ENCODE measurements at regions not wholly inside any gene's neighbourhood (a gene's known extent, or its start where the extent isn't known, plus 50 kb on each side); places are given as distances from the start of the nearest gene placed in this dataset.
"Not testable (repeated sequence)": the region's sequence is repeated elsewhere in the genome, so short reads cannot be mapped to it uniquely, and the experiment has no call there.

DNA sequence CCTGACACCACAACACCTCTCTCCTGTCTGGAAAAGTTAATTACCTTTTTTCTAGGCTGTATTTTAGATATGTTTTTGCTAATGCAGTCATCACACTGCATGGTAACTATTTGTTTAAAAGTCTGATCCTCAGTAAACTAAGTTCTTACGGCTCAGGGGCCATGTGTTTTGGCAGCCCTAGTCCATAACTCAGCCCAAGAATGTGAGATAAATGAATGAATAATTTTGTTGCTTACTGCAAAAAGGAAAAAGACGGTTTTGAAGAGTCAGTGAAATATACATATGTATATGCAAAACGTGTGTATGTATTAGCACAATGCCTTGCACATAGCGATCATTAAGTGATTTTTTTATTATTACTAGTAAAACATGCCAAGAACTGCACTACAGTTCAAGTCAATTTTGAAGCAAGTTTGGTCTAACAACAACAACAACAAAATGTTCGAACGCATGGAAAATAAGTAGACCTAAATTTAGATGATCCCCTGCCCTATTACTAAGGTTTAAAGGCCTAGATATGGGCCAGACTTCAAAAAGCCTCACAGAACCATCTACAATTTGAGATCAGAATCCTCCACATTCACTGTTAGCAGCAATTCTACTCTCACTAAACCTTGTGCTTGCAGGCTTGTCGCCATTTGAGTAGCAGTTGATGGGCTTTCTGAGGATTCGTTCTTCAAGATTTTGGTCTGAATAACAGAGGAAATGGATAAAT, 140.0 kb downstream of the NDUFA12 start:
- DNase-seq (no peak), ATAC-seq (no peak)
- intact Hi-C loops (cut with micrococcal nuclease): no loop called here

DNA sequence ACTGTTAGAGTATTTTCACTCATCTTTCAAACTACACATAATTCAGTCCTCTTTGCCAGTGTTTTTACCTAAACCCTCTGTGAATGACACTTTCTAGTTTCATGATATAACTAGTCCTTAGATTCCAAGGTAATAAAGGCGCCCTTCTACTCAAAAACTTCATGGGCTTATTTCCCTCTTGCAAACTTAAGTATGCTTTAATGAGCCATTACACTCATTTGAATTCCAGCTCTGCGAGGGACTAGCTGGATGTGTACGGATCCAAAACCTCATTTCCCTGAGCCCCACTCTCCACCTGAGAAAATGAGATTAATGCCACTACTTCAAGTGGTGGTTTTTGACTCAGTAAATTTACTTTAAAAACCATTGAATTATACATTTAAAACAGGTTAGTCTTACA, 141.1 kb downstream of the NDUFA12 start:
- DNase-seq: no peak
- no peak for ATAC-seq
- intact Hi-C loops (cut with micrococcal nuclease): no loop called here

DNA sequence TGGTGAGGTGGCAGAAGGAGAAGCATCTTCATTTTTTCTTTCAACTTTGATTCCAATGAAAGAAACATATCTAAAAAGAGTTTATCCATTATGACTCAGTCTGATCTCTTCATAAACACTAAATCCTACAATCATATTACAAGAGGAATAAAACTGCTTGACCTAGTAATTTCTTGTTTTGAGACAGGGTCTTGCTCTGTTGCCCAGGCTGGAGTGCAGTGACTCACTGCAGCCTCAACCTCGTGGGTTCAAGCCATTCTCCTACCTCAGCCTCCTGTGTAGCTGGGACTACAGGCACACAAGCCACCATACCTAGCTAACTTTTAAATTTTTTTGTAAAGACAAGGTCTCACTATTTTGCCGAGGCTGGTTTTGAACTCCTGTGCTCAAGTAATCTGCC, 147.2 kb downstream of the NDUFA12 start:
- ATAC-seq: no peak

DNA sequence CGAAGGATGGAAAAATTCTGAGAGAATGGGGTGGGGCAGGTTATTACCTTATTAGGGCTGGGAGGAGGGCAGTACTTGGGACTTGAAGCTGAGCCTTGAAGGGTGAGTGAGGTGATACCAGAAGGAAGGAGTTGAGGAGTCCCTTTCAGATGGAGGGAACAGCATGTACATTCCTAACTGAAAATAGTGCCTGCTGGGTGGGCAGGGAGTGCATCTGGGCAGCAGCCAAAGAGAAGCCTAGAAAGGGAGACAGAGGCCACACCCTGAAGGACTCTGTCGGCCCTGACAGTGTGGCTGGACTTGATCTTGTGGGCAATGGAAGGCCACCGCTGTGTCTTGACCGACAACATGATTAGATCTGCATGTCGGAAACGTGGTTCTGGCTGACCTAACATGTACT, 147.6 kb downstream of the NDUFA12 start:
- no peak for ATAC-seq
- intact Hi-C loops (cut with micrococcal nuclease): no loop called here
- DNase-seq: no peak

More for the DNA sequence above, 147.2 kb downstream of the NDUFA12 start:
- no peak for DNase-seq
- intact Hi-C loops (cut with micrococcal nuclease): no loop called here

DNA sequence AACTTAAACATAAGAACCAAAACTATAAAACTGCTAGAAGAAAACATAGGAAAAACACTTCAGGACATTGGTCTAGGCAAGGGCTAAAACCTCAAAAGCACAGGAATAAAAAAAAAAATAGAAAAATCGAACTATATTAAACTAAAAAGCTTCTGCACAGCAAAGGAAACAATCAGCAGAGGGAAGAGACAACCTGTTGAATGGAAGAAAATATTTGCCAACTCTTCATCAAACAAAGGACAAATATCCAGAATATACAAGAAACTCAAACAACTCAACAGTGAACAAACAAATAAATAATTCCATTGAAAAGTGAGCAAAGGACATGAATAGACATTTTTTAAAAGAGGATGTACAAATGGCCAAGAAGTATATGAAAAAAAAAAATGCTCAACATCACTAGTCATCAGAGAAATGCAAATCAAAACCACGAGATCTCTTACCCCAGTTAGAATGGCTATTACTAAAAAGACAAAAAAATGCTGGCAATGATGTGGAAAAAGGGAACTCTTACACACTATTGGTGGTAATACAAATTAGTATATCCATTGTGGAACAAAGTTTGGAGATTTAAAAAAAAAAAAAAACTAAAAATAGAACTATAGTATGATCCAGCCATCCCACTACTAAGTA, 152.0 kb downstream of the NDUFA12 start:
- intact Hi-C loops (cut with micrococcal nuclease): no loop called here
- ATAC-seq (no peak), DNase-seq (no peak)

DNA sequence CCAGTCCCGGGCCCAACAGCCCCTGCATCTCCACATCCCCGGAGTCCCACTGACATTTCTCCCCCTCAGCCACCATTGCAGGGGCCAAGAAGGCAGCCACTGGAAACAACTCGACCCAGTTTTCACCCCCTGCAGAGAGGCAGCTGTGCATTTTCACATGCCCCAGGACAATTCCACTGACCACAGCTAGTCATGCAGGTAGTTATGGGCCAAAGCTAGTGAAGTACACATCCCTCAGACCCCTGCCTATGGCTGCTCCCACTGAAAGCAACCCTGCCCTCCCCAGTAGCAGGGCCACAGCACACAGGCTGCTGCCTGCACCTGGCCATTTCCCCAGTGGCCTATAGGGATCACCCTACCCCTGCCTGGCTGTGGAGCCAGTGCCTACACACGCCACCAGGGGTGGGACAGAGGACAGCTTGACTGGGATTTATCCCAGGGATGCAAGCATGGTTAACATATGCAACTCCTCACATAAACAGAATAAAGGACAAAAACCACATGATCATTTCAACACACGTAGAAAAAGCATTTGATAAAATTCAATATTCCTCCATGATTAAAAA, 154.0 kb downstream of the NDUFA12 start:
- intact Hi-C loops (cut with micrococcal nuclease): no loop called here
- DNase-seq (no peak), ATAC-seq (no peak)

DNA sequence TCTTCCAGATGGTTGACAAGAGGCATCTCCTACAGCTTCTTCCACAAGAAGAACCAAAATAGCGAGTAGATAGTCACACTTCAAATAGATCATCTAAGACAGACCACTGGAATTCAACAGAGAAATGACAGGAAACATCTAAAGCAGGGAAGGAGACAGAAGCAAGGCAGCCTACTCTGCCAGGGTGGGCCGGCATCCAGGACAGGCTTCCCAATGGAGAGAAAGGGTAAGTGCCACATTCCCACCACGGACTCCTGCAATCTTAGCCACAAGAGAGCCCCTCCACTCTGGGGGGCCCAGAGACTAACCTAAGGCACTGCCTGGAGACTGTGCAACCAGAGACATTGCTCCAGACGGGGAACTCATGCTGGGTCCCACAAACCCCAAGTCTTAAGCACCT, 154.5 kb downstream of the NDUFA12 start:
- DNase-seq (no peak), ATAC-seq (no peak)
- intact Hi-C loops (cut with micrococcal nuclease): no loop called here

DNA sequence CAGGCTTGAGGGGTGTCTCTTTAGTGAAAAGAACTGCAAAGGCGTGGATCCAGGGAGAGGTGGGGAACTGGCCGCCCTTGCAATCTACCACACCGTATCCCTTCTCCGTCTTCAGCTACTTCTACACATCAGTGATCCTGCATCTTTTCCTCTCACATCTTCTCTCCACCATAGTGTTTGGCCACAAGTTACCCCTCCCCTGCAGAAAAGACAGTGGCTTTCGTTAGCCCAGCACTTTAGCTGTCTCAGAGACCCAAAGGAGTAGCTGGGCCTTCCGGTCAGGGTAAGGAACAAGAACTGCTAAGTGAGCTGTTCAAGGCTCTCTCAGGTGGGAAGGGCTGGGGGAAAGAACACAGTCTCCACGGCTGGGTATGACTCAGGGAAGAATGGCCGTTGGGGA, 158.4 kb downstream of the NDUFA12 start:
- DNase-seq (no peak), ATAC-seq (no peak)
- intact Hi-C loops (cut with micrococcal nuclease): no loop called here

DNA sequence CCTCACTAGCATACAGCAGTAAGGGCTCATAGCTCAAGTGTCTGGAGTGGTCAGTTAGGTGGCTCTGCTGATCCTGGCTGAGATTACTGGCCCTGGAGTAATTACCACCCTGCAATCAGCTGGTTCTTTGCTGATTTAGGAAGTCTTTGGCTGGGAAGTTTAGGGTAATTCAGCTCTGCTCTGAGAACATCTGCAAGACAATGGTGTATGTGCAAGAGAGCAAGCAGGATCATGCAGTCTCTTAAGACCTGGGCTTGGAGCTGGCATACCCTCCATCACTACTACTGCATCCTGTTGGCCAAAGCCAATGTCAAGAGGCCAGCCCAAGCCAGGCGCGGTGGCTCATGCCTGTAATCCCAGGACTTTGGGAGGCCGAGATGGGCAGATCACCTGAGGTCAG, 159.0 kb downstream of the NDUFA12 start:
- no peak for DNase-seq
- ATAC-seq: no peak
- intact Hi-C loops (cut with micrococcal nuclease): no loop called here

DNA sequence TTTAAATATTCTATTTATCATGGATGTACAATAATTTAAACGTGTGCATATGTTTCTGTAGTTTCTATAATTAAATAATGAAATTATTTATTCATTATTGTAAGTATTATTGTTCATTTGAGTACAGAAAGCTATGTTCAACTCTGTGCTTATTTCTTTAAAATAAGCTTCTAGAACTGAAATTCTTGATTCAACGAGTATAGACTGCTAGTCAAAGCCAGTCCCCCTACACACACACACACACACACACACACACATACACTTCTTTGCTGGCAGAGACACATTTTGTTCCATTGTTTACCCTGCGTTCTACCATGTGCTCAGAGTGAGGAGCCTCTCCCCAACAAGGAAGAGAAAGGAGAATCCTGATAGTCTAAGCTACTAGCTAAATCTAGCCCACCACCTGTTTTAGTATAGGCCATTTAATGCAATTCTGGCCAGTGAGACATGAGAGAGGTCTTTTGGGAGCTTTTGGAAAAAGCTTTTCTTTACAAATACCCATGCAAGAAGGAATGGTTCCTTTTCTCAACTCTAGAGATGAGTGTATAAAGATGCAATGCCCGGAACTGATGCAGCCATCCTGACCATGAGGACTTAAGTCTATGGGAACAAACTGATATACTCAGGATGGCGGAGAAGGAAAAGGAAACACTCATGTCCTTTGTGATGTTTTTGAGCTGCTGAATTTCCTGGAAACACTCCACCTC, 161.4 kb downstream of the NDUFA12 start:
- intact Hi-C loops (cut with micrococcal nuclease): no loop called here
- ATAC-seq: no peak
- DNase-seq: no peak

DNA sequence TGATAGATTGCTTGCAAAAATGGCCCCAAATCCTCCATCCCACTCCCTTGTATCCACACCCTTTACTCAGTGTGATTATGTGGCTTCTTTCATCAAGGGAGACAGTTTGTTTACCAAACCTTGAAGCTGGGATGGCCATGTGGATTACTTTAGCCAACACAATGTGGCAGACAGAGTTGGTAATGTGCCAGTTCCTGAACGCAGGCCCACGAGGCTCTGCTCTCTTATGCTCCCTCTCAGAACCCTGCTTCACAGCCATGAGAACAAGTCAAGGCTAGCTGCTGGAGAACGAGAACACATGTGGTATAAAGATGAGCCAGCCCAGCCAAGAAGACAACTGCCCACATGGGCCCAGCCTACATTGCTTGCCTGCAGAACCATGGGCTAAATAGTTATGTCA, 162.3 kb downstream of the NDUFA12 start:
- ATAC-seq: no peak
- intact Hi-C loops (cut with micrococcal nuclease): no loop called here
- DNase-seq: no peak

DNA sequence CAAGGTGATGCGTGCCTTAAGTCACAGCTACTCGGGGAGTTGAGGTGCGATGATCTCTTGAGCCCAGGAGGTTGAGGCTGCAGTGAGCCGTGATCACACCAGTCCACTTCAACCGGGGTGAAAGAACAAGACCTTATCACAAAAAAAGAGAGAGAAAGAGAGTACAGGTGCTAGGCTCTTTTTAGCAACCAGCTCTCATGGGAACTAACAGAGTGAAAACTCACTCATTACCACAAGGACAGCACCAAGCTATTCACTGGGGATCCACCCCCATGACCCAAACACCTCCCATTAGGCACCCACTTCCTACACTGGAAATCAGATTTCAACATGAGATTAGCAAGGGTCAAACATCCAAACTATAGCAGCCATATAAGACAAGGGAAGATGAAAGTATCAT, 164.2 kb downstream of the NDUFA12 start:
- ATAC-seq (no peak), DNase-seq (no peak)
- intact Hi-C loops (cut with micrococcal nuclease): no loop called here

DNA sequence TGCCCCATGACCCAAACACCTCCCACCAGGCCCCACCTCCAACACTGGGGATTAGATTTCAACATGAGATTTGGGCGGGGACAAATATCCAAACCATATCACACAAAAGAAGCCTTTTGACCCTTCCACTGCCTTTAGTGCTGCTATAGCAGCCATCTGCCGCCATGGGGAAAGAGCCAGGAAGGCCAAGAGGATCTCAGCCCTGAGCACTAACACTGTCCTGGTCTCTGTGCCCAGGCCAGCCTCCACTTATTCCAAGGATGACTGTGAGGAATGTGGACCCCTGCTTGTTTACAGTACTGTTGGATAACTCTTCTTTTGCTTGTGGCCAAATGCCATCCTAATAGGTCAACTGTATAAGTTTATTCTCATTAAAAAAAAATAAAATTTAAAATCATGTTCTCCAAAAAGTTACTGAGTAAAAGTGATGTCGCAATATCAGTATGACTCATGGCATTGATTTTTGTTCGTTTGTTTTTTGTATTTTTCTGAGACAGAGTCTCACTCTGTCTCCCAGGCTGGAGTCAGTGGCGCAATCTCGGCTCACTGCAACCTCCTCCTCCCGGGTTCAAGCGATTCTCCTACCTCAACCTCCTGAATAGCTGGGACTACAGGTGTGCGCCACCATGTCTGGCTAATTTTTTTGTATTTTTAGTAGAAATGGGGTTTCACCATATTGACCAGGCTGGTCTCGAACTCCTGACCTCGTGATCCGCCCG, 166.4 kb downstream of the NDUFA12 start:
- intact Hi-C loops (cut with micrococcal nuclease); DNase-seq; ATAC-seq: not testable (repeated sequence)

DNA sequence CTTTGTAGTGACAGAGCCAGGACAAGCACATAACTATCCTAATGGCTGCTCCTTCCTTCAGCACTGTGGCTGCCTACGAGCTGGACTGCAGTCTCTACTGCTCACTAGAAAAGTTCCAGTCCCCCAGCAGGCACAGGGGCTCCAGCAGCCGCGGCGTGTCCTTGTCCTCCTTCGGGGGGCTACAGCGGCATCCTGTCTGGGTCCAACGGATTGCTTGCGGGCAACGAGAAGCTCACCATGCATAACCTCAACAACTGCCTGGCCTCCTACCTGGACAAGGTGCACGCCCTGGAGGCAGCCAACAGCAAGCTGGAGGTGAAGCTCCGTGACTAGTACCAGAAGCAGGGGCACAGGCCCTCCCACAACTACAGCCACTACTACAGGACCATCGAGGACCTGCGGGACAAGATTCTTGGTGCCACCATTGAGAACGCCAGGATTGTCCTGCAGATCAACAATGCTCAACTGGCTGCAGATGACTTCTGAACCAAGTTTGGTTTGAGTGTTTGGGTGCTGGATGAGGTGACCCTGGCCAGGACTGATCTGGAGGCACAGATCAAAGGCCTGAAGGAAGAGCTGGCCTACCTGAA, 169.4 kb downstream of the NDUFA12 start:
- no peak for DNase-seq
- intact Hi-C loops (cut with micrococcal nuclease): no loop called here
- no peak for ATAC-seq

DNA sequence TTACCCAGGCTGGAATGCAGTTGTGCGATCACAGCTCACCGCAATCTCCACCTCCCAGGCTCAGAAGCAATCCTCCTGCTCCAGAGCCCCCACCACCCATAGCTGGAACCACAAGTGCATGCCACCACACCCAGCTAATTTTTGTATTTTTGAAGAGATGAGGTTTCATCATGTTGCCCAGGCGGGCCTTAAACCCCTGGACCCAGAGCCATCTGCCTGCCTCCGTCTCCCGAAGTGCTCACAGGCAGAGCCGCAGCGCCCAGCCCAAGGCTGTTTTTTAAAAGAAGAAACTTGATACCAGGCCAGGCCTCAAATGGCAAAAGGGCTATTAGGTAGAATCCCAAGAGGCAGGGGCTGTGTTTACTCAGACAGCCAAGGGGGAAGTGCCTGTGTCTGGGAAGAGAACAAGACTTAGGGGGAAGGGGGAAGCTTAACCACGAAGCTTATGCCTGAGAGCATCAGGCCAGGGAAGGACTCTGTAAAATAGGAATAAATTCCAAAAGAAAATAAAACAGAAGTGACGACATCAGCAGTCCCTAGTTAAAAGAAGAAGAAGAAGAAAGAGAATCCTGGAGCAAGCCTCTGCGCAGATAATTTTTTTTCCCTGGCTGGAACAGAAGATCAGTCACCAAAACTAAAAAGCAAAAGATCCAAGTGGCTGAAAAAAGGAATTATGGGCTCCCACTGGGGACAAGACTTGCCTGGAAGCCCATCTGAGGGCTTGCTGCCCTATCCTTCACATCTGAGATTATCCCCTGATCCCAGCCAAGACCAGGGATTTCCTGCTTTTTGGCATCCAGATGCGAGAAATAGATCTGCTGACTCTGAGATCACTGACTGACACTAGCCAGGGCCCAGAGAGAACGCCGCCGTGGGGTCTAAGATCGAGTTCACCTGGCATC, 170.5 kb downstream of the NDUFA12 start:
- intact Hi-C loops (cut with micrococcal nuclease): no loop called here
- peak; percentile 64 for ATAC-seq
- no peak for DNase-seq

DNA sequence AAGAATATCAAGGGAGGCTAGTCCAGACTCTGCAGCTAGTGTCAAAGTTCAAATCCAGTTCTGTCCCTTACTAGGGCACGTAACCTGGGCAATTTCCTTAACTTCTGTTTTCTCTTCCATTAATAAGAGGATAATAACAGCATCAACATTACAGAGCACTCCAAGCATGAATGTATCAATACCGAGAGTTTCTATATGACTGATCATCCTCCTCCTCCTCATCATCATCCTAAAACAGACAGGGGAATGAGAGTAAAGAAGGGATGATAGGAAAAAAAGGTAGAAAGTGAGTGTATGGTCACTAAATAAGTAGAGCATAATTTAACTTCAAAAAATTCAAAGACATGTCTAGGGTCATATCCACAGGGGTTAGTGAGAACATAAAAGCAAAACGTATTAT, 171.4 kb downstream of the NDUFA12 start:
- DNase-seq: no peak
- no peak for ATAC-seq
- intact Hi-C loops (cut with micrococcal nuclease): no loop called here

DNA sequence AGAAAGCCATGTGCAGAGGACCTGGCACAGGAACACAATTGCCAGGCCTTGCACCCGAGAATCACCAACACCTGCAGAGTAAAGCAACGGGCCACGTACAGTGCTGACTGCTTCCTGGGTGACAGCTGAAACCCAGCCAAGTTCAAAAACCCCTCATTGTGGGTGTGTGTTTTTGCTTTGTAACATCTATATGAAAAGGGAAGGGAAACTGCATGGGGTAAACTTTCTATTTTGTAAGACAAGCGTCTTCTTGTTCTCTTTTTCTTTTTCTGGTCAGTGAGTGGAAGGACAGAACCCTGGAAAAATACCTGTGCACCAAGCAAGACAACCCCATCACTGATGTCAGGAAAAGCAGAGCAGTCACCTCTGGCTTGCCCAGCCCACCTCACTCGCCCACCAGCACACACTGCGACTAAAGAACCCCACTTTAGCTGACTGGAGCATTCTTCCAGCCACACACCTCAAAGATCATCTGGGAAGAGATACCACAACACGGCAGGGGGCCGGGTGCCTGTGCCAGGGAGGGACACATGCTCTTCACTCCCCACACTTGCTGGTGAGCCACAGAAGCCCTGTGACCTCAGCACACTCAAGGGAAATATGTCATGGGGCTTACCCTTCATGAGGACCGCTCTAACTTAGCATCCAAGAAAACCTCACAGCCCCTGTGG, 172.3 kb downstream of the NDUFA12 start:
- intact Hi-C loops (cut with micrococcal nuclease): no loop called here
- DNase-seq (no peak), ATAC-seq (no peak)

DNA sequence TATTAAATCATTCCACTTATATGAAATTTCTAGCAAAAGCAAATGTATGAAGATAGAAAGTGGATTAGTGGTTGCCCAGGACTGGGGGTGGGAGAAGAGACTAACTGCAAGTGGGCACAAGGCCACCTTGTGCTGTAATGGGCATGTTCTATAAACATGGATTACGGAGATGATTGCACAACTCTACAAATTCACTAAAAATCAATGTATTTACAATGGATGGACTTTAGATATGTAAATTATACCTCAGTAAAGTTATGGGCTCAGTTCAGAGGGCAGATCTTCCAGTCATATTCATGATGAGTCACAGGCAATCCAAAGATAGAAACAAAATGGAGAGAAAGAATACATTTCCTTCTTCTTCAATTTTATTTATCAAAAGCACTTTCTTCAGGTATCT, 173.9 kb downstream of the NDUFA12 start:
- intact Hi-C loops (cut with micrococcal nuclease): no loop called here
- DNase-seq (no peak), ATAC-seq (no peak)
